Upper lobe of right lung (tissue), 1 donor: ENCODE measurements at regions not wholly inside any gene's neighbourhood (a gene's known extent, or its start where the extent isn't known, plus 50 kb on each side); places are given as distances from the start of the nearest gene placed in this dataset.
"Not testable (repeated sequence)": the region's sequence is repeated elsewhere in the genome, so short reads cannot be mapped to it uniquely, and the experiment has no call there.

Experiments
- ATAC-seq: fragments of 200-7000 bp; cut with Tn5 transposase; one replicate; pipeline ENCODE4 v1.9.1; 2020; ENCODE audit warnings: mild to moderate bottlenecking, moderate library complexity
- DNase-seq: peaks from one replicate; pipeline ENCODE4 v3.0.0-alpha.2; 2020
- H3K27ac ChIP-seq: fragments of 200-600 bp; one replicate; pipeline ENCODE4 v1.8.0; 2022
- H3K27me3 ChIP-seq: fragments of 200-600 bp; one replicate; pipeline ENCODE4 v1.8.0; 2022; ENCODE audit warnings: mild to moderate bottlenecking
- H3K36me3 ChIP-seq: fragments of 200-600 bp; one replicate; pipeline ENCODE4 v1.8.0; 2022
- H3K4me1 ChIP-seq: fragments of 200-600 bp; one replicate; pipeline ENCODE4 v1.8.0; 2022
- H3K4me3 ChIP-seq: fragments of 200-600 bp; one replicate; pipeline ENCODE4 v1.8.0; 2022; ENCODE audit warnings: mild to moderate bottlenecking
- H3K9me3 ChIP-seq: fragments of 200-600 bp; one replicate; pipeline ENCODE4 v1.8.0; 2022
- intact Hi-C: fragments of 100-400 bp; cut with DNase I; formaldehyde crosslinking; loops from one replicate; pipeline ENCODE4 v1.11.0; 2022
- TF ChIP-seq, protein P1 (sequence below): fragments of 200-600 bp; IDR thresholded peaks from one replicate; pipeline ENCODE4 v1.8.0; 2022; ENCODE audit warnings: antibody characterized with exemption
- donor health status: DM: no; HTN: yes; CAD: no; lungs with severe emphysema.

DNA sequence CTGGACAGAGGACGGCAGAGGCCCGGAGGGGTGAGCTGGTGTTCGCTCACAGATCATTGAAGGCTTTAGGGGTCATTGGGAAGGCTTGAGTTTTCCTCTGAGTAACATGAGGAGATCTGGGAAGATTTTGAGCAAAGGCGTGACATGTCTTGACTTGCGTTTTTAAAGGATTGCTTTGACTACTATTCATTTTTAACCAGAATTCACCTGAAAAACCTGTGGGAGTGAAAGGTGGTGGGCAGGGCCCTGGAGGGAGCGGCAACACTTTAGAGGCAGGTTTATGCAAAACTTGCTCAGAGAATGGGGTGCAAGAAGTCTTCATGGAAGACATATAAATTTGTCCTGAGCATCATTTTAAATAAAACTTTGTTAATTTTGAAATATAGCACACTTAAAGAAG is 72.2 kb upstream of the EEF1E1 start:
- intact Hi-C loops, result no loop called here
- DNase-seq (no peak), ATAC-seq (no peak)
- H3K27me3 ChIP-seq, result no peaks in the 10 kb centered on the region
- no peak overlapping the region for H3K27ac ChIP-seq
- no peak overlapping the region for H3K4me3 ChIP-seq
- H3K36me3 ChIP-seq, result no peaks in the 10 kb centered on the region
- H3K9me3 ChIP-seq, result no peaks in the 10 kb centered on the region
- H3K4me1 ChIP-seq, result no peaks in the 10 kb centered on the region
- TF ChIP-seq, protein P1, sequence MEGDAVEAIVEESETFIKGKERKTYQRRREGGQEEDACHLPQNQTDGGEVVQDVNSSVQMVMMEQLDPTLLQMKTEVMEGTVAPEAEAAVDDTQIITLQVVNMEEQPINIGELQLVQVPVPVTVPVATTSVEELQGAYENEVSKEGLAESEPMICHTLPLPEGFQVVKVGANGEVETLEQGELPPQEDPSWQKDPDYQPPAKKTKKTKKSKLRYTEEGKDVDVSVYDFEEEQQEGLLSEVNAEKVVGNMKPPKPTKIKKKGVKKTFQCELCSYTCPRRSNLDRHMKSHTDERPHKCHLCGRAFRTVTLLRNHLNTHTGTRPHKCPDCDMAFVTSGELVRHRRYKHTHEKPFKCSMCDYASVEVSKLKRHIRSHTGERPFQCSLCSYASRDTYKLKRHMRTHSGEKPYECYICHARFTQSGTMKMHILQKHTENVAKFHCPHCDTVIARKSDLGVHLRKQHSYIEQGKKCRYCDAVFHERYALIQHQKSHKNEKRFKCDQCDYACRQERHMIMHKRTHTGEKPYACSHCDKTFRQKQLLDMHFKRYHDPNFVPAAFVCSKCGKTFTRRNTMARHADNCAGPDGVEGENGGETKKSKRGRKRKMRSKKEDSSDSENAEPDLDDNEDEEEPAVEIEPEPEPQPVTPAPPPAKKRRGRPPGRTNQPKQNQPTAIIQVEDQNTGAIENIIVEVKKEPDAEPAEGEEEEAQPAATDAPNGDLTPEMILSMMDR, result no peak

- no peak for DNase-seq
These were observed 70.2 kb upstream of the EEF1E1 start for GRCh38 chr6:8172530-8172929.

GRCh38 chr6:8170754-8171153 is 68.4 kb upstream of the EEF1E1 start:
- Histone ChIP-seq H3K36me3 (no peaks in the 10 kb centered on the region), H3K27me3 (no peaks in the 10 kb centered on the region), H3K4me1 (no peaks in the 10 kb centered on the region), H3K9me3 (no peaks in the 10 kb centered on the region), H3K4me3 (no peak overlapping the region), H3K27ac (no peak overlapping the region)
- TF ChIP-seq, protein P1, result no peak
- intact Hi-C loops, result no loop called here
- no peak for DNase-seq
- no peak for ATAC-seq

More at GRCh38 chr6:8172530-8172929, 70.2 kb upstream of the EEF1E1 start:
- Histone ChIP-seq H3K4me3 (no peak overlapping the region), H3K27ac (no peak overlapping the region), H3K36me3 (no peaks in the 10 kb centered on the region), H3K9me3 (no peaks in the 10 kb centered on the region), H3K4me1 (no peaks in the 10 kb centered on the region), H3K27me3 (no peaks in the 10 kb centered on the region)
- TF ChIP-seq, protein P1, result no peak
- intact Hi-C loops, result no loop called here
- no peak for ATAC-seq

DNA sequence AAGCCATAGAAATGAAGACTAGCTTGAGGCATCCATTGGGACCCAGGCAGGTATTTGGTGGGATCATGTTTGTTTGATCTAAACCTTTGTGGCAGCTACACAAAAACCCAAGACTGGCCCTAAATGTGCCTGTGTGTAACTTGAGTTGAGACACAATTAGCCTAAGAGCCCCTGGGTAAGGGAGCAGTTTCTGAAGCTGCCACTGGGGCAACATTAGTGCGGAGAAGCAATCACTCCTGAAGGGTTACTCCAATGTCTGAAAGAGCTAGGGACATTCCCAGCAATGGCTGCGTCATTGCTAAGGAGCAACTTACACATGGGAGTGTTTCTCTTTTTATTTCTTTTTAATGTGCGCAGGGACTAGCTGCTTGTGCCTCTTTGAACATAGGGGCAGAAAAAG is 67.9 kb upstream of the EEF1E1 start:
- DNase-seq, result no peak
- H3K4me1 ChIP-seq, result no peaks in the 10 kb centered on the region
- H3K4me3 ChIP-seq, result no peak overlapping the region
- intact Hi-C loops, result no loop called here
- no peak for ATAC-seq
- no peak overlapping the region for H3K27ac ChIP-seq
- no peaks in the 10 kb centered on the region for H3K27me3 ChIP-seq
- H3K36me3 ChIP-seq, result no peaks in the 10 kb centered on the region
- no peaks in the 10 kb centered on the region for H3K9me3 ChIP-seq
- TF ChIP-seq, protein P1, result no peak

GRCh38 chr6:8166156-8166555 is 63.8 kb upstream of the EEF1E1 start:
- Histone ChIP-seq H3K36me3 (no peaks in the 10 kb centered on the region), H3K4me1 (no peaks in the 10 kb centered on the region), H3K4me3 (no peak overlapping the region), H3K27ac (no peak overlapping the region), H3K9me3 (no peaks in the 10 kb centered on the region), H3K27me3 (no peaks in the 10 kb centered on the region)
- no peak for DNase-seq
- intact Hi-C loops, result no loop called here
- ATAC-seq, result no peak
- TF ChIP-seq, protein P1, result no peak

DNA sequence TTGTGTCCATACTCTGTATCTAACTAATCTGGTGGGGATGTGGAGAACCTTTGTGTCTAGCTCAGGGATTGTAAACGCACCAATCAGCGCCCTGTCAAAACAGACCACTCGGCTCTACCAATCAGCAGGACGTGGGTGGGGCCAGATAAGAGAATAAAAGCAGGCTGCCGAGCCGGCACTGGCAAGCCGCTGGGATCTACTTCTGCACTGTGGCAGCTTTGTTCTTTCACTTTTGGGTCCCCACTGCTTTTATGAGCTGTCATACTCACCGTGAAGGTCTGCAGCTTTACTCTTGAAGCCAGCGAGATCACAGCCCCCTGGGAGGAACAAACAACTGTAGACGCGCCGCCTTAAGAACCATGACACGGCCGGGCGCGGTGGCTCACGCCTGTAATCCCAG is 62.7 kb upstream of the EEF1E1 start:
- H3K4me3 ChIP-seq, H3K27ac ChIP-seq, H3K27me3 ChIP-seq, intact Hi-C loops, H3K36me3 ChIP-seq, DNase-seq, H3K9me3 ChIP-seq, H3K4me1 ChIP-seq, ATAC-seq: not testable (repeated sequence)

- DNase-seq, H3K27me3 ChIP-seq, H3K27ac ChIP-seq, H3K4me1 ChIP-seq, intact Hi-C loops, ATAC-seq, H3K9me3 ChIP-seq, H3K36me3 ChIP-seq, H3K4me3 ChIP-seq: not testable (repeated sequence)
These were observed 61.9 kb upstream of the EEF1E1 start for GRCh38 chr6:8164281-8164680.
